Hepatocyte (in vitro differentiated cells): ENCODE measurements at regions not wholly inside any gene's neighbourhood (a gene's known extent, or its start where the extent isn't known, plus 50 kb on each side); places are given as distances from the start of the nearest gene placed in this dataset.

ENCODE experiments used
- DNase-seq: peaks from one replicate; pipeline ENCODE4 v3.0.0-alpha.2; 2016; ENCODE audit warnings: low spot score
- H2AFZ ChIP-seq: fragments of 200-600 bp; sonication (generic); 2 replicates; pipeline ENCODE4 v1.6.0; 2016; ENCODE audit warnings: antibody characterized with exemption, mild to moderate bottlenecking
- H3K27ac ChIP-seq: fragments of 200-600 bp; sonication (generic); 2 replicates; pipeline ENCODE4 v1.5.1; 2016; ENCODE audit warnings: mild to moderate bottlenecking
- H3K27me3 ChIP-seq: fragments of 200-600 bp; sonication (generic); 2 replicates; pipeline ENCODE4 v1.6.1; 2016
- H3K36me3 ChIP-seq: fragments of 200-600 bp; sonication (generic); replicated peaks from 2 replicates; pipeline ENCODE4 v1.5.1; 2016; ENCODE audit warnings: low read depth; ENCODE audit not compliant: insufficient read depth
- H3K4me1 ChIP-seq: fragments of 200-600 bp; sonication (generic); 2 replicates; pipeline ENCODE4 v1.5.1; 2016; ENCODE audit warnings: mild to moderate bottlenecking, moderate library complexity; ENCODE audit not compliant: insufficient read depth
- H3K4me2 ChIP-seq: fragments of 200-600 bp; sonication (generic); 2 replicates; pipeline ENCODE4 v1.6.0; 2016
- H3K4me3 ChIP-seq: fragments of 200-600 bp; sonication (generic); 2 replicates; pipeline ENCODE4 v1.5.1; 2016; ENCODE audit warnings: mild to moderate bottlenecking
- H3K79me2 ChIP-seq: fragments of 200-600 bp; sonication (generic); 2 replicates; pipeline ENCODE4 v1.6.0; 2017; ENCODE audit warnings: mild to moderate bottlenecking
- H3K9me2 ChIP-seq: fragments of 200-600 bp; sonication (generic); replicated peaks from 2 replicates; pipeline ENCODE4 v1.6.0; 2017; ENCODE audit warnings: mild to moderate bottlenecking; ENCODE audit not compliant: insufficient read depth
- H3K9me3 ChIP-seq: fragments of 200-600 bp; sonication (generic); 2 replicates; pipeline ENCODE4 v1.5.1; 2016; ENCODE audit warnings: low read depth, mild to moderate bottlenecking
- H4K20me1 ChIP-seq: fragments of 200-600 bp; sonication (generic); 2 replicates; pipeline ENCODE4 v1.6.0; 2016; ENCODE audit warnings: mild to moderate bottlenecking; ENCODE audit not compliant: insufficient read depth, poor library complexity, severe bottlenecking
- EZH2 ChIP-seq: fragments of 200-600 bp; sonication (generic); IDR thresholded peaks from 2 replicates; pipeline ENCODE4 v1.6.1; 2016; ENCODE audit warnings: antibody characterized with exemption, mild to moderate bottlenecking, borderline replicate concordance
- EZH2phosphoT487 ChIP-seq: fragments of 200-600 bp; sonication (generic); IDR thresholded peaks from one replicate; pipeline ENCODE4 v1.6.1; 2018; ENCODE audit warnings: antibody characterized with exemption, mild to moderate bottlenecking, low read depth, moderate library complexity; ENCODE audit not compliant: unreplicated experiment, severe bottlenecking
- WGBS: methylation state at CpG from one replicate; pipeline ENCODE4 v1.1.6; 2016; ENCODE audit warnings: low lambda C conversion rate; ENCODE audit errors: missing lambda C conversion rate; 5-methylcytosine and 5-hydroxymethylcytosine counted together
- TF ChIP-seq, protein P1 (sequence below): fragments of 200-600 bp; sonication (generic); IDR thresholded peaks from 2 replicates; pipeline ENCODE4 v1.5.1; 2016; ENCODE audit warnings: antibody characterized with exemption, mild to moderate bottlenecking; ENCODE audit not compliant: poor library complexity

- WGBS, result 88% methylated on average over 4 of the region's 4 CpGs
Observed at GRCh38 chr1:83000286-83000685, 998.6 kb downstream of the TTLL7 start.

GRCh38 chr1:82995951-82996350, 1003.0 kb downstream of the TTLL7 start:
- Histone ChIP-seq H3K27me3 (no peaks in the 10 kb centered on the region), H3K79me2 (no peaks in the 10 kb centered on the region)
- WGBS, result 87% methylated on average over 2 of the region's 2 CpGs

More at GRCh38 chr1:83000286-83000685, 998.6 kb downstream of the TTLL7 start:
- H2AFZ ChIP-seq, result no peak overlapping the region
- no peaks in the 10 kb centered on the region for H4K20me1 ChIP-seq
- TF ChIP-seq EZH2phosphoT487 (no peak), EZH2 (no peak)
- TF ChIP-seq, protein P1, sequence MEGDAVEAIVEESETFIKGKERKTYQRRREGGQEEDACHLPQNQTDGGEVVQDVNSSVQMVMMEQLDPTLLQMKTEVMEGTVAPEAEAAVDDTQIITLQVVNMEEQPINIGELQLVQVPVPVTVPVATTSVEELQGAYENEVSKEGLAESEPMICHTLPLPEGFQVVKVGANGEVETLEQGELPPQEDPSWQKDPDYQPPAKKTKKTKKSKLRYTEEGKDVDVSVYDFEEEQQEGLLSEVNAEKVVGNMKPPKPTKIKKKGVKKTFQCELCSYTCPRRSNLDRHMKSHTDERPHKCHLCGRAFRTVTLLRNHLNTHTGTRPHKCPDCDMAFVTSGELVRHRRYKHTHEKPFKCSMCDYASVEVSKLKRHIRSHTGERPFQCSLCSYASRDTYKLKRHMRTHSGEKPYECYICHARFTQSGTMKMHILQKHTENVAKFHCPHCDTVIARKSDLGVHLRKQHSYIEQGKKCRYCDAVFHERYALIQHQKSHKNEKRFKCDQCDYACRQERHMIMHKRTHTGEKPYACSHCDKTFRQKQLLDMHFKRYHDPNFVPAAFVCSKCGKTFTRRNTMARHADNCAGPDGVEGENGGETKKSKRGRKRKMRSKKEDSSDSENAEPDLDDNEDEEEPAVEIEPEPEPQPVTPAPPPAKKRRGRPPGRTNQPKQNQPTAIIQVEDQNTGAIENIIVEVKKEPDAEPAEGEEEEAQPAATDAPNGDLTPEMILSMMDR, result no peak
- H3K36me3 ChIP-seq, result no peaks in the 10 kb centered on the region
- no peak overlapping the region for H3K4me2 ChIP-seq
- H3K79me2 ChIP-seq, result no peaks in the 10 kb centered on the region
- no peak overlapping the region for H3K27ac ChIP-seq
- H3K9me2 ChIP-seq, result no peaks in the 10 kb centered on the region
- no peak for DNase-seq
- no peaks in the 10 kb centered on the region for H3K9me3 ChIP-seq
- no peak overlapping the region for H3K4me3 ChIP-seq
- no peaks in the 10 kb centered on the region for H3K4me1 ChIP-seq
- H3K27me3 ChIP-seq, result no peaks in the 10 kb centered on the region

DNA sequence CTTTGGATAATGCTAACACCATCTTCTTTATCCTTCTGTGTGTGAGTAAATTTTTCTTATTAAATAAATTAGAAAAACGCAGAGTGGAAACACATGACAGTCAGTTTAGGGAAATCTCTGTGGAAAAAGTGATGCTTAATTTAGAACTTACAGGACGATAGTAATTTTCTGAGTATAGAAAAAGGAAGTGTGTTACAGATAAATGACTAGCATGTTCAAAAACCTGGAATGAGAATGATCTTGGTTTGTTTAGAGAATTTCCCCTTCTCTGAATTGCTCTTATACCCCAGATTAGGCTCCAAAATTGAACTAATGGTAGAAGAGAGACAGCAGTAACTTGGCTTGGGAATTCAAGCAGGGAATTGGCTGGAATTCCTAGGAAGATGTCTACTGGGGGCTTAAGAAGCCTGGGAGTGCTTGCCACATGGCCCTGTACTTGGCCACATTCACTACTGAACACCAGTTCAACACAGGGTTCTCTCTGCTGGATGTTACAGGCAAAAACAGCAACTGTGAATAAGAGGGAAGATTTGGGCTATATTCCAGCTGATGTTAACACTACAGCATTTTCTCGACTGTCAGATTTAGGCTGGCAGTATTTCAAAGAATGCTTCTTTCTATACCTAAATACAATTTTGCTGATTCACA, 1004.2 kb downstream of the TTLL7 start:
- DNase-seq, result no peak
- Histone ChIP-seq H4K20me1 (no peaks in the 10 kb centered on the region), H3K4me1 (no peaks in the 10 kb centered on the region), H3K9me2 (no peaks in the 10 kb centered on the region), H3K79me2 (no peaks in the 10 kb centered on the region), H2AFZ (no peak overlapping the region), H3K4me3 (no peak overlapping the region), H3K27me3 (no peaks in the 10 kb centered on the region), H3K36me3 (no peaks in the 10 kb centered on the region), H3K9me3 (no peaks in the 10 kb centered on the region), H3K4me2 (no peak overlapping the region), H3K27ac (no peak overlapping the region)
- WGBS, result 74% methylated on average over 3 of the region's 3 CpGs
- TF ChIP-seq EZH2phosphoT487 (no peak), EZH2 (no peak)
- TF ChIP-seq, protein P1, result no peak

More at GRCh38 chr1:82995951-82996350, 1003.0 kb downstream of the TTLL7 start:
- H3K9me3 ChIP-seq, result no peaks in the 10 kb centered on the region
- H3K4me1 ChIP-seq, result no peaks in the 10 kb centered on the region
- no peak overlapping the region for H3K4me2 ChIP-seq
- no peak overlapping the region for H2AFZ ChIP-seq
- H3K27ac ChIP-seq, result no peak overlapping the region
- H3K36me3 ChIP-seq, result no peaks in the 10 kb centered on the region
- no peak overlapping the region for H3K4me3 ChIP-seq
- TF ChIP-seq, protein P1, result no peak
- TF ChIP-seq EZH2phosphoT487, result no peak
- no peak for TF ChIP-seq EZH2
- no peaks in the 10 kb centered on the region for H3K9me2 ChIP-seq
- DNase-seq, result no peak
- no peaks in the 10 kb centered on the region for H4K20me1 ChIP-seq
